Ishikawa (cell line): ENCODE measurements at regions not wholly inside any gene's neighbourhood (a gene's known extent, or its start where the extent isn't known, plus 50 kb on each side); places are given as distances from the start of the nearest gene placed in this dataset.

Experiments used
- CEBPB ChIP-seq: IDR thresholded peaks from 2 replicates; pipeline ENCODE4 v1.6.1; 2012
- CREB1 ChIP-seq: IDR thresholded peaks from 2 replicates; pipeline ENCODE4 v1.6.1; 2012; ENCODE audit warnings: low read depth
- EGR1 ChIP-seq: IDR thresholded peaks from 2 replicates; pipeline ENCODE4 v1.6.1; 2012
- EP300 ChIP-seq: IDR thresholded peaks from 2 replicates; pipeline ENCODE4 v1.6.1; 2012; ENCODE audit warnings: borderline replicate concordance
- FOXM1 ChIP-seq: IDR thresholded peaks from 2 replicates; pipeline ENCODE4 v1.6.1; 2012; ENCODE audit warnings: low read depth, borderline replicate concordance
- NFIC ChIP-seq: IDR thresholded peaks from 2 replicates; pipeline ENCODE4 v1.6.1; 2012
- RAD21 ChIP-seq: IDR thresholded peaks from 2 replicates; pipeline ENCODE4 v1.6.1; 2012; ENCODE audit warnings: low read depth
- REST ChIP-seq: IDR thresholded peaks from 2 replicates; pipeline ENCODE4 v1.6.1; 2012; ENCODE audit warnings: low read depth, mild to moderate bottlenecking
- TAF1 ChIP-seq: IDR thresholded peaks from 2 replicates; pipeline ENCODE4 v1.6.1; 2012; ENCODE audit warnings: low read depth, mild to moderate bottlenecking
- TCF12 ChIP-seq: IDR thresholded peaks from 2 replicates; pipeline ENCODE4 v1.6.1; 2012; ENCODE audit warnings: low read depth
- TEAD4 ChIP-seq: IDR thresholded peaks from 2 replicates; pipeline ENCODE4 v1.6.1; 2012
- YY1 ChIP-seq: IDR thresholded peaks from 2 replicates; pipeline ENCODE4 v1.6.1; 2012; ENCODE audit warnings: low read depth
- ZBTB7A ChIP-seq: IDR thresholded peaks from 2 replicates; pipeline ENCODE4 v1.6.1; 2012; ENCODE audit warnings: low read depth
- TF ChIP-seq, protein P1 (sequence below): IDR thresholded peaks from 2 replicates; pipeline ENCODE4 v1.6.1; 2012
- TF ChIP-seq, protein P2 (sequence below): IDR thresholded peaks from 2 replicates; pipeline ENCODE4 v1.6.1; 2012

DNA sequence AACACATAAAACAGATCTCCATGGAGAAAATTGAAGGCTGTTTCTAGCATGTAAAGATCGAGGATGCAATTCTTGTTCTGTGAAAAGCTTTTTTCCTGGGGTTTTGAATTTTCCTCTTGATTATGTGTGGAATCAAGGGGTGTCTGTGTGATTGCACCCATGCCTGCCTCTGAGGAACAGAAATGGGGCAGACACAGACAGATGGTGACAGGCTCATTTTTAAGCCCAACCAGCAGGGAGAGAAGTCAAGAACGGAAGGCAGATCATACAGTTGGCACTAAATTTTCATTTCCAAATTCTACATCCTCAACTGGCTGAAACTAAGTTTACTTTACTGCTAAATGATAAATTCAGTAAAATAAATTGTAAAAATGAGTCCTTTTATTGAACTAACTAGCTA lies 1037.7 kb upstream of the KLHL29 start:
- TF ChIP-seq CEBPB (no peak), REST (no peak), ZBTB7A (no peak), NFIC (no peak), FOXM1 (no peak), CREB1 (no peak), YY1 (no peak), TAF1 (no peak), EP300 (no peak), TCF12 (no peak), RAD21 (no peak), EGR1 (no peak)
- TF ChIP-seq, protein P1, sequence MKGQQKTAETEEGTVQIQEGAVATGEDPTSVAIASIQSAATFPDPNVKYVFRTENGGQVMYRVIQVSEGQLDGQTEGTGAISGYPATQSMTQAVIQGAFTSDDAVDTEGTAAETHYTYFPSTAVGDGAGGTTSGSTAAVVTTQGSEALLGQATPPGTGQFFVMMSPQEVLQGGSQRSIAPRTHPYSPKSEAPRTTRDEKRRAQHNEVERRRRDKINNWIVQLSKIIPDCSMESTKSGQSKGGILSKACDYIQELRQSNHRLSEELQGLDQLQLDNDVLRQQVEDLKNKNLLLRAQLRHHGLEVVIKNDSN = no peak

- TF ChIP-seq EGR1 (no peak), YY1 (no peak), TEAD4 (no peak), NFIC (no peak), TAF1 (no peak), FOXM1 (no peak), EP300 (no peak), CREB1 (no peak), RAD21 (no peak), CEBPB (no peak)
- TF ChIP-seq, protein P2, sequence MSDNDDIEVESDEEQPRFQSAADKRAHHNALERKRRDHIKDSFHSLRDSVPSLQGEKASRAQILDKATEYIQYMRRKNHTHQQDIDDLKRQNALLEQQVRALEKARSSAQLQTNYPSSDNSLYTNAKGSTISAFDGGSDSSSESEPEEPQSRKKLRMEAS = no peak
Observed at GRCh38 chr2:22350621-22351020, 1034.4 kb upstream of the KLHL29 start.

DNA sequence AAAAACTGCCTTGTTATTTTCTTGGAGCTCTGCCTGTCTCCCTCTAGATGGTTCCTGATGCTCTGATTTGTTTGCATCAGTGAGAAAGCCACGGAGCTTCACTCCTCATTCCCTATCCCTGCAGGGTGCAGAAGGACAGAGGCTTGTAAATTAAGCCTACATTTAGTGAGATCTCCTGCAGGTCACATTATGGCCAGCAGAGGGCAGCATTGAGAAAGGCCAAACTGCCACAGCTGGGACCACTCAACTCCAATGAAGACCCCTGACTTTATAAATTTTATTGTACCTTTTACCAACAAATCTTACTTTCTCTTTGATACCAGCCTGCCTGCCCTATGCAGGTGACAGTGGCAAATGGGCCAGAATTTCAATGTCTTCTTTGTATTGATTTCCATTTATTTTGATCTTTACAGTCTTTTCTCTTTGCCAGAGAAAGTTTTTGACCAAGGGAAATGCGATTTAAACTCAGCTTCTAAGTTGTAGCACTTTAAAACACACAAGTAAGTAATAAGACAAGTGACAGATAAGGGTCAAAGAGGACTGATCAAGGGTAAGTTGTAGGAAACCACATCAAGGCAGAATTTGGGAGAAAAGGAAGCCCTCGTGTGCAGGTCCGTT lies 1029.1 kb upstream of the KLHL29 start:
- TF ChIP-seq RAD21 (peak; percentile 51), TCF12 (no peak)

- TF ChIP-seq TCF12 (no peak), TEAD4 (no peak), EGR1 (no peak), EP300 (no peak), ZBTB7A (no peak), YY1 (no peak), NFIC (no peak), CREB1 (no peak), CEBPB (no peak), REST (no peak), FOXM1 (no peak), TAF1 (no peak), RAD21 (no peak)
- TF ChIP-seq, protein P2 = no peak
- TF ChIP-seq, protein P1 = no peak
Observed at GRCh38 chr2:22359071-22359672, 1025.8 kb upstream of the KLHL29 start.

- no peak for TF ChIP-seq REST
- TF ChIP-seq EGR1 = no peak
- TF ChIP-seq, protein P2 = no peak
- no peak for TF ChIP-seq ZBTB7A
- no peak for TF ChIP-seq NFIC
- no peak for TF ChIP-seq YY1
- TF ChIP-seq, protein P1 = no peak
- no peak for TF ChIP-seq RAD21
- TF ChIP-seq FOXM1 = no peak
Observed at GRCh38 chr2:22360735-22361374, 1024.1 kb upstream of the KLHL29 start.
